ENCODE measurements at regions not wholly inside any gene's neighbourhood (a gene's known extent, or its start where the extent isn't known, plus 50 kb on each side); places are given as distances from the start of the nearest gene placed in this dataset.
"Not testable (repeated sequence)": the region's sequence is repeated elsewhere in the genome, so short reads cannot be mapped to it uniquely, and the experiment has no call there.

DNA sequence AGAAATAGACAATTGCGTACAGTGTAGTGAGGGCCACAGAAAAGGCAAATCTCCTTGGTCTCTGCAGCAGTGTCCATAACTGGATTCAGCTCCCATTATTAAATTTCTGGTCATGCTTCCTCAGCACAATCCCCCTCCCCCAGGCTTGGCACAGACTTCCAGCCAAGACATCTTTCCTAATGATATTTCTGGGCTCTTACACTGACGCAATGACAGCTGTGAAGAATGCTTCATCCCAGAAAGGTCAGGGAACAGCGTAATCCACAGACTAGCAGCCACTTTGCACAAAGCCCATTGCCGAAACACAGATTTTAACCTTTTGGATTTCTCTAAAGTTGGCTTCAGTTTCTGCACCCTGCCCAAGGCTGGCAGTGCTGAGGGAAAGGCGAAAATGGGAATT lies 597.6 kb upstream of the CPEB2 start:
- TF ChIP-seq, protein P1, sequence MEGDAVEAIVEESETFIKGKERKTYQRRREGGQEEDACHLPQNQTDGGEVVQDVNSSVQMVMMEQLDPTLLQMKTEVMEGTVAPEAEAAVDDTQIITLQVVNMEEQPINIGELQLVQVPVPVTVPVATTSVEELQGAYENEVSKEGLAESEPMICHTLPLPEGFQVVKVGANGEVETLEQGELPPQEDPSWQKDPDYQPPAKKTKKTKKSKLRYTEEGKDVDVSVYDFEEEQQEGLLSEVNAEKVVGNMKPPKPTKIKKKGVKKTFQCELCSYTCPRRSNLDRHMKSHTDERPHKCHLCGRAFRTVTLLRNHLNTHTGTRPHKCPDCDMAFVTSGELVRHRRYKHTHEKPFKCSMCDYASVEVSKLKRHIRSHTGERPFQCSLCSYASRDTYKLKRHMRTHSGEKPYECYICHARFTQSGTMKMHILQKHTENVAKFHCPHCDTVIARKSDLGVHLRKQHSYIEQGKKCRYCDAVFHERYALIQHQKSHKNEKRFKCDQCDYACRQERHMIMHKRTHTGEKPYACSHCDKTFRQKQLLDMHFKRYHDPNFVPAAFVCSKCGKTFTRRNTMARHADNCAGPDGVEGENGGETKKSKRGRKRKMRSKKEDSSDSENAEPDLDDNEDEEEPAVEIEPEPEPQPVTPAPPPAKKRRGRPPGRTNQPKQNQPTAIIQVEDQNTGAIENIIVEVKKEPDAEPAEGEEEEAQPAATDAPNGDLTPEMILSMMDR (IDR thresholded peaks at IDR 0.05), result no peak
- Histone ChIP-seq H3K27me3 (replicated peaks; ENCODE audit: insufficient read depth) (no peaks in the 10 kb centered on the region), H3K4me3 (no peak overlapping the region), H3K27ac (no peak overlapping the region), H3K4me1 (ENCODE audit: control insufficient read depth in 1 of 2, low read depth in 2 of 2) (no peaks in the 10 kb centered on the region), H3K36me3 (no peaks in the 10 kb centered on the region), H3K9me3 (no peaks in the 10 kb centered on the region)
- no peak for ATAC-seq (ENCODE audit: insufficient number of reproducible peaks, low FRiP score, low read depth)
- DNase-seq (ENCODE audit: low spot score), result no peak

DNA sequence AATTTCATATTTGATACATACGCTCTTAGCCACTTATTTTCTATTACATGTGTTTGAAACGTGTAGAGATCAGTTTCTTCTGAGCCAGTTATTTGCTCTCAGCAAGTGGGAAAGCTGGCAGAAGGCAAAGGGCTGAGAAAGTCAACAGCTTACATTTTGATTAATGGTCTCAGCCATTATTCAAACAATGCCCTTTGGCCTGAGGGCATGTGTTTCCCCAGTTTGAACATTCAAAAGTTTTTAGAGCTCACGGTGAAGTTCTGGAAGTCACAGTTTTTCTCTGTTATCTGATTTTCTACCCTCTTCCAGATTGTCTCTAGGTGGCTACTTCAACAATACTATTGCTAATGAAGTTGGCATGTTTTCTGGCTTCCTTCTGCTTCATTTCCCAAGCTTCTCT lies 591.8 kb upstream of the CPEB2 start:
- H3K4me3 ChIP-seq, result no peak overlapping the region
- H3K9me3 ChIP-seq, result no peaks in the 10 kb centered on the region
- H3K27ac ChIP-seq, result no peak overlapping the region
- H3K27me3 ChIP-seq (replicated peaks; ENCODE audit: insufficient read depth), result no peaks in the 10 kb centered on the region
- H3K36me3 ChIP-seq, result no peaks in the 10 kb centered on the region
- no peak for DNase-seq (ENCODE audit: low spot score)
- no peak for ATAC-seq (ENCODE audit: insufficient number of reproducible peaks, low FRiP score, low read depth)
- H3K4me1 ChIP-seq (ENCODE audit: control insufficient read depth in 1 of 2, low read depth in 2 of 2), result no peaks in the 10 kb centered on the region
- TF ChIP-seq, protein P1 (IDR thresholded peaks at IDR 0.05), result no peak

DNA sequence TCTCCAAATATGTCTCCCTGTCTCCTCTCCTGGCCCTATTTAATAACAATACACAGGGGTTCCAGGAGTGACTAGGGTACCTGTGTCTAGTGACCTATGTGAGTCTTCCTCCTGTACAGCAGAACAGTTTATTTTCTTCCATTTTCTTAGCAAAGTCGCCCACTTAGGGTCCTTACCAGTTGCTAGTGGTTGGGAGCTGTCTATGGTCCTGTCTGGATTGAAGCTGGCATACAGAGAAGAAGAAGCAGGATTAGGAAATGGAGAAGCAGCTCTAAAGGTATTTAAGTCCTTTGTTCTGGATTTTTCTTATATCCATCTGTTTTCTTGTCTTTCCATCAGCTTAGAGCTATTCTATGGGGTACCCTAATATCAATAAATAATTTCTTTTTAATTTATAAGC lies 587.1 kb upstream of the CPEB2 start:
- no peak overlapping the region for H3K27ac ChIP-seq
- H3K9me3 ChIP-seq, result no peaks in the 10 kb centered on the region
- ATAC-seq (ENCODE audit: insufficient number of reproducible peaks, low FRiP score, low read depth), result no peak
- no peaks in the 10 kb centered on the region for H3K27me3 ChIP-seq (replicated peaks; ENCODE audit: insufficient read depth)
- no peak for DNase-seq (ENCODE audit: low spot score)
- H3K4me3 ChIP-seq, result no peak overlapping the region
- H3K36me3 ChIP-seq, result no peaks in the 10 kb centered on the region
- TF ChIP-seq, protein P1 (IDR thresholded peaks at IDR 0.05), result no peak
- H3K4me1 ChIP-seq (ENCODE audit: control insufficient read depth in 1 of 2, low read depth in 2 of 2), result no peaks in the 10 kb centered on the region

DNA sequence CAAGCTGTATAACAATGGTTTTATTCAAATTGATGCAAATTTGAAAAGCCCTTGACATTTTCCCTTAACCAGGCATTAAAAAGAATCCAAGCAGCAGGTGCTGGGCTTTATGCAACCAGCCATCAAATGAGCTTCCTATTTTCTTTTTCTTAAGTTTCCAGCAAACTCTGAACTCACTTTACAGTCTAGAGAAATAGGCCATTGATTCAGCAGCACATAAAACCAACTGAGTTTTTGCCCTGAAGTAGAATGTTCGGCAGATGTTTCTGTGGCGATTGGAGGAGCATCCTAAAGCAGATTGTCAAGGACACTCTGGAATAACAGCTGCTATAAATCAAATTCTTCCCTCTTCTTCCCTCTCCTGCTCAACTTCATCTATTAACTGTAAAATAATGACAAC lies 582.8 kb upstream of the CPEB2 start:
- H3K9me3 ChIP-seq, result no peaks in the 10 kb centered on the region
- ATAC-seq (ENCODE audit: insufficient number of reproducible peaks, low FRiP score, low read depth), result no peak
- no peak overlapping the region for H3K4me3 ChIP-seq
- TF ChIP-seq, protein P1 (IDR thresholded peaks at IDR 0.05), result no peak
- H3K4me1 ChIP-seq (ENCODE audit: control insufficient read depth in 1 of 2, low read depth in 2 of 2), result no peaks in the 10 kb centered on the region
- DNase-seq (ENCODE audit: low spot score), result no peak
- H3K27me3 ChIP-seq (replicated peaks; ENCODE audit: insufficient read depth), result no peaks in the 10 kb centered on the region
- no peak overlapping the region for H3K27ac ChIP-seq
- no peaks in the 10 kb centered on the region for H3K36me3 ChIP-seq

- not testable (repeated sequence) for ATAC-seq (ENCODE audit: insufficient number of reproducible peaks, low FRiP score, low read depth); H3K9me3 ChIP-seq; DNase-seq (ENCODE audit: low spot score); H3K4me1 ChIP-seq (ENCODE audit: control insufficient read depth in 1 of 2, low read depth in 2 of 2); H3K27ac ChIP-seq; H3K27me3 ChIP-seq (replicated peaks; ENCODE audit: insufficient read depth); H3K36me3 ChIP-seq; H3K4me3 ChIP-seq
Measured at GRCh38 chr4:14426297-14426696, 576.0 kb upstream of the CPEB2 start.

GRCh38 chr4:14428125-14428524 lies 574.2 kb upstream of the CPEB2 start:
- Histone ChIP-seq H3K4me1 (ENCODE audit: control insufficient read depth in 1 of 2, low read depth in 2 of 2) (no peaks in the 10 kb centered on the region), H3K9me3 (no peaks in the 10 kb centered on the region), H3K27me3 (replicated peaks; ENCODE audit: insufficient read depth) (no peaks in the 10 kb centered on the region), H3K27ac (no peak overlapping the region), H3K4me3 (no peak overlapping the region), H3K36me3 (no peaks in the 10 kb centered on the region)
- TF ChIP-seq, protein P1 (IDR thresholded peaks at IDR 0.05), result no peak
- DNase-seq (ENCODE audit: low spot score) (no peak), ATAC-seq (ENCODE audit: insufficient number of reproducible peaks, low FRiP score, low read depth) (no peak)

All from thoracic aorta (tissue), 2 donors.